ENCODE measurements at regions not wholly inside any gene's neighbourhood (a gene's known extent, or its start where the extent isn't known, plus 50 kb on each side); places are given as distances from the start of the nearest gene placed in this dataset.

DNA sequence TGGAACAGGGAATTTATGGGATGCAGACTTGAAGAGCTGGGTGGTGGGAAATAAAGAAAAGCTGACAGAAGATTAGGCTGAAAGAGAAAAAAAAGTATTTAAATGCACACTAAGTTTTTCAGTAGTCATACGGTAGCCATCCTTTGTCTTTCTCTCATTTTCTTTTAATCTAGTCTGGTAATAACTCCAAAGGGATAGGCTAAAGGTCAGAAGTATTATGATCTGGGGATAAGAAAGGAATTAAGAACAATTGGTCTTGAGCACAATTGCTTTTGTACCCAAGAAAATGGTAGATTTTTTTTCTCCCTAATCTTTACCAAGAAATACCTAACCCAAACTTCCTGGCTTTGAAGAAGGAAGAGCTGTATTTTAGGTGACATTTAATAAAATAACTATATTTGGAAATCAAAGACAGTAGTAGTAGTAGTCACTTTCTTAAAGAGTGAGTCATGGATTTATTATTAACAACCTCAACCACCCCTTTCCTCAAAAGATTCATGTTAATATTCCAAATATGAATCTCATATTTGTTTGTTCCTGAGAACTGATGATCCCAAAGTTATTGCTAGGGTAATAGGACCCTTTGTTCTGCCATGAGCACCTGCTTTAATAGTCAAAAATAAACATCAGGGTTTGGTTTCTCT, 120.2 kb upstream of the ODAD2 start:
- DNase-seq (ENCODE audit: low spot score) = no peak

DNA sequence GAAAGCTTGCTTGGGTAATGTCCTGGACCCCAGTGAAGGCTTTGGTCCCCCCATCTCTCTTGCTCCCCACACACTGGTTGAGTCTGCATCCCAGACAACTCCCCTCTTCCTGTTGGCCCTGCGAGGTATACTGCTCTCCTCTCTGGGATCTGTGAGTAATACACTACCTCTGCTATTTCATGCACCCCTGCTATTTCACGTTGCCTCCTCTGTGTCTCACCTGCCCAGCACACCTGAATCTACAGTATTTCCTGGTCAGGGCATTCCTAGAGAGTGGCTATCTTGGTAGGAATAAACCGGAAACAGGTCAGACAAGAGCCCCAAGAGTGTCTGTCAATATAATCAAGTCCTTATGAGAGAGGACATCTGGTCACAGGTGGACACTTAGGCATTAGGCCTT, 114.3 kb upstream of the ODAD2 start:
- TF ChIP-seq, protein P1, sequence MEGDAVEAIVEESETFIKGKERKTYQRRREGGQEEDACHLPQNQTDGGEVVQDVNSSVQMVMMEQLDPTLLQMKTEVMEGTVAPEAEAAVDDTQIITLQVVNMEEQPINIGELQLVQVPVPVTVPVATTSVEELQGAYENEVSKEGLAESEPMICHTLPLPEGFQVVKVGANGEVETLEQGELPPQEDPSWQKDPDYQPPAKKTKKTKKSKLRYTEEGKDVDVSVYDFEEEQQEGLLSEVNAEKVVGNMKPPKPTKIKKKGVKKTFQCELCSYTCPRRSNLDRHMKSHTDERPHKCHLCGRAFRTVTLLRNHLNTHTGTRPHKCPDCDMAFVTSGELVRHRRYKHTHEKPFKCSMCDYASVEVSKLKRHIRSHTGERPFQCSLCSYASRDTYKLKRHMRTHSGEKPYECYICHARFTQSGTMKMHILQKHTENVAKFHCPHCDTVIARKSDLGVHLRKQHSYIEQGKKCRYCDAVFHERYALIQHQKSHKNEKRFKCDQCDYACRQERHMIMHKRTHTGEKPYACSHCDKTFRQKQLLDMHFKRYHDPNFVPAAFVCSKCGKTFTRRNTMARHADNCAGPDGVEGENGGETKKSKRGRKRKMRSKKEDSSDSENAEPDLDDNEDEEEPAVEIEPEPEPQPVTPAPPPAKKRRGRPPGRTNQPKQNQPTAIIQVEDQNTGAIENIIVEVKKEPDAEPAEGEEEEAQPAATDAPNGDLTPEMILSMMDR (IDR thresholded peaks at IDR 0.05; ENCODE audit: extremely low read depth, missing control alignments) = no peak
- DNase-seq (ENCODE audit: low spot score) = no peak

More for the DNA sequence above, 120.2 kb upstream of the ODAD2 start:
- TF ChIP-seq, protein P1 (IDR thresholded peaks at IDR 0.05; ENCODE audit: extremely low read depth, missing control alignments) = no peak

DNA sequence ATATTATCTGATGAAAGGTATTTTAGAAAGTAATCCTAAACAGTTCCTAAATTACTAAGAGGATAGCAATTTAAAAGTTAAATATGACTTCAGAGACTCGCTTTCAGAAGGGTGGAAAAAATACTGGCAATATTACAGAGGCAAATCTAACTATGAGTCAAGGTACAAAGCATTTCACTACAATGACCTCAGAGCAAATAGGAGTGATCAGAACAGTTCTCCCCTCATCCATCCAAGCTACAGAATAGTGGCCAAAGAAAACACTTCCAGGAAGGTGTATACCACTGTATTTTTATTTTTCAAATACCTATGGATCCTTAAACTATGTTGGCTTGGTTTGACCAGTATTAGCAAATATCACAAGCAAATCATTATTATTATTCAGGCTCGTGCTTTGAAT, 112.8 kb upstream of the ODAD2 start:
- TF ChIP-seq, protein P1 (IDR thresholded peaks at IDR 0.05; ENCODE audit: extremely low read depth, missing control alignments) = no peak
- DNase-seq (ENCODE audit: low spot score) = no peak

DNA sequence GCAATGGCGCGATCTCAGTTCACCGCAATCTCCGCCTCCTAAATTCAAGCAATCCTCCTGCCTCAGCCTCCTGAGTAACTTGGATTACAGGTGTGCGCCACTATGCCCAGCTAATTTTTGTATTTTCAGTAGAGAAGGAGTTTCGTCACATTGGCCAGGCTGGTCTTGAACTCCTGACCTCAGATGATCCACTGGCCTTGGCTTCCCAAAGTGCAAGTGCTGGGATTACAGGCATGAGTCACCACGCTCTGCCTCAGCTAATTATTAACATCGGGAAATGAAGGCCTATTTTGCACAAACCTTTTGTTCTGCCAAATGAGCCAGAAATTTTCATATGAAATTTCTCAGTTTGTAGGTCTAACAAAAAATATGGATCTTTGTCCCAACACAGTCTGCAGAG, 106.7 kb upstream of the ODAD2 start:
- TF ChIP-seq, protein P1 (IDR thresholded peaks at IDR 0.05; ENCODE audit: extremely low read depth, missing control alignments) = no peak
- DNase-seq (ENCODE audit: low spot score) = no peak

DNA sequence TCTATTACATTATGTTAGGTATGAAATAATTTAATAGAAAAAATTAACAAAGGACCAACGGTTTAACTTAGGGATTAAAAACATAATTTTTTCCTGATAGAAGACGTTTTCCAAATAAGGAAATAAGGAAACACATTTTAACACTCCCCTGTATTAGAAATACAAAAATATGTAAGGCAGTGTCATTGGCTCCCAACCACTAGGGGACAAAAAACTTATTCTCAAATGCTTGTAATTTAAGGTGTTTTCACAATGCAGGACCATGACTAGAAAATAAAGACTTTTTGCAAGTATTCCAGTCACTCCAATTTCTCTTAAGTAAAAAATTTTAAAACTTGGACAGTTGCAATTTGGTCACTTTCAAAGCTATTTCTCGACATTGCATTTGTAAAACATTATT, 98.8 kb upstream of the ODAD2 start:
- no peak for DNase-seq (ENCODE audit: low spot score)
- TF ChIP-seq, protein P1 (IDR thresholded peaks at IDR 0.05; ENCODE audit: extremely low read depth, missing control alignments) = no peak

DNA sequence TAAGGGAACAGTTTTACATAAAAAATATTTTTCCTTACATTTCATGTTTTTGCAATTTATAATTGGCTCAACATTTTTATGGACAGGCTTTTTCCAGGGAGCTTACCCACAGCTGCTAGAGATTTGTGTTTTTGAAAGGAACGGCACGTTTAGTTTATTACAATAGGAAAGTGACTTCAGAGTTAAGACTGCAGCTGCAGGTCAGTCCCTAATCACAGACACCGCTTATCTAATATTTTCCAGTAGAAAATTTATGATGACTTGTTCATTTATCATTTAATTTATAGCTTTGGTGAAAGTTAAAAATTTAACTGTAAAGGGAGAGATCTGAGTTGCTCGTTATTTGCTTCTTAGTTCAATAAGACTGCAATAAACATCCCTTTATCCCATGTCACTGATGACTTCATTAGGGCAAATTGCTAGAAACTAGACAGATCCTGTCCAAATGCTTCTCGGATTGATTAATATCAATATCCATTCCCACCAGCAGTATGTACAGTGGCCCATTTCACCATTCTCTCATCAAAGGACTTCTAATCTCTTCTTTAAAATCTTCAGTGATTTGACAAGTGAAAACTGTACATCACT, 97.0 kb upstream of the ODAD2 start:
- DNase-seq (ENCODE audit: low spot score) = no peak
- TF ChIP-seq, protein P1 (IDR thresholded peaks at IDR 0.05; ENCODE audit: extremely low read depth, missing control alignments) = no peak

DNA sequence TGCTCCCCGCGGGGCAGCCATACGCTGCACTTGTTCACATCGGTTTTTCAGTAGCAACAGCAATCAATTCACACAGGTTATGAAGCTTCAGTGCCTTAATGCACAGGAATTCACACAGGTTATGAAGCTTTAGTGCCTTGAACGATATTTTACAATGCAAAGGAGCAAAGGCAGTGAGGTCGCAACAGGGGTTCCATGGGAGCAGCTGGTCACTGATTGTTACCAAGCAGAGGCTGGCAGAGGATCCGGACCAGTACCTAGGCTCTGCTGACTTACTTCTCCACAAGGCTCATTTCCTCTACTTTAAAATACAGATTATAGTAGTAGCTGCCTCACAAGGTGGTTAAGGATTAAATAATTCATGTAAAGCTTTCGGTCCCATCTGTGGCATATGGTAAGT, 95.2 kb upstream of the ODAD2 start:
- DNase-seq (ENCODE audit: low spot score) = no peak
- TF ChIP-seq, protein P1 (IDR thresholded peaks at IDR 0.05; ENCODE audit: extremely low read depth, missing control alignments) = no peak

Measured in GM20000 (cell line).